GDM1 (cell line): ENCODE measurements at regions not wholly inside any gene's neighbourhood (a gene's known extent, or its start where the extent isn't known, plus 50 kb on each side); places are given as distances from the start of the nearest gene placed in this dataset.

Experiments
- DNase-seq: peaks from one replicate; lab custom pipeline; 2025; lab: John Stamatoyannopoulos, UW

DNA sequence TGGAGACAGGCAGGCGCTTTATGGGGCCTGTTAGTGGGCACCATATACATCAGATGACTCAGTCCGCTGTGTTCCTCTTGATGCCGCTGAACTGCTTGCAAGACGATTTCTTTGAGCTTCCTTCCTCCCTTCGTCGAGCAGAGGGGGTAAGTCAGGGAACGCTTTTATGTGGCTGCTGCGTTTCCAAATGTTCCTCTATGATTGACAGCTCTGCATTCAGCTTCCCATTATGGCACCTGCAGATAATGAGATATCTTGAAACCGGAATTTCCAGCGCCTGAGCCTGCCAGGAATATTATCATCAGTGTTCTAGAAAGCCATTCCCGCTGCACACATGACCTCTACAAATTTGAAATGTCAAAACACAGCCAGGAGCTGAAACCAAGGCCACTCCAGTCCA lies 257.0 kb downstream of the TSHZ3 start:
- no peak for DNase-seq

- DNase-seq = no peak
Observed at GRCh38 chr19:31089681-31090080, 259.6 kb downstream of the TSHZ3 start.

GRCh38 chr19:31085125-31085524 lies 264.1 kb downstream of the TSHZ3 start:
- DNase-seq = no peak

DNA sequence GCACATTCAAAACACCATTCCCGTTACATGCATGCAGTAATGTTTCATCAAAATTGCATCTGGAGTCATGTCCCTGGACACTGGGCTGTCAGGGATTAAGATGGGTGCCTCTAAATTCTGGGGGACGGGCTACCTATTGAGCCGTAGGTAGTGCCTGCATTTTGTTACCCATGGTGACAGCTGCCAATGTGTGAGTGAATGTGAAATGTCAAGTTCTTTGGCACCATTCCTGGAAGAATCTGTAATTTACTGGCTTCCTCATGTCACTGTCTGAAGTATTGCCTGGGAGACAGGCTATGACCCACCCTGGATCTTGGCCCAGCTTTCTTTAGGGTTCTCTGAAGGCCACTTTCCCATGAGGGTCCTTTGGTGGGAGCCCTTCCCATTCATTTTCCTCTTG lies 266.1 kb downstream of the TSHZ3 start:
- DNase-seq = no peak

DNA sequence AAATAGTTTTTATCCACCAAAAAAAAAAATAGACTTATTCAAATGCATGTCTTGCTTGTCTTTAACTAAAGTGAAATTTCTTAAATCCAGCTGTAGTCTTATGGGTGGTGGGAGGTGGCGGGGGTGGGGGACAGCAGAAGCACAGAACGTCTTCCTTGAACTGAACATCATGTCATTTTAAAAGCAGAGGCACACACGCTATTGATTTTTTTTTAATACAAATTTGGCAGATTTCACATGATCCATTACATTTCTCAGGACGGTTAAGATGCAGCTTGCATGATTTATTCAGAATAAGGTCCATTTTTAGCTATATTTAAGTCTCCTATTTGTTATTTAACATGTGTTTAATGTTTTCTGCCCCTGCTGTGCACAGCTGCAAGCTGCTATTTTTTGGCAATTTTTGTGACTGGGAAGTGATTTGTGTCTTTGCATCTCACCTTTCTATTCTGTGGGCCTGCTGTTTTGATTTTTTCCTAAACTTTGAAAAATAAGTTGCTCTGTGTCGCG lies 274.0 kb downstream of the TSHZ3 start:
- DNase-seq = no peak

DNA sequence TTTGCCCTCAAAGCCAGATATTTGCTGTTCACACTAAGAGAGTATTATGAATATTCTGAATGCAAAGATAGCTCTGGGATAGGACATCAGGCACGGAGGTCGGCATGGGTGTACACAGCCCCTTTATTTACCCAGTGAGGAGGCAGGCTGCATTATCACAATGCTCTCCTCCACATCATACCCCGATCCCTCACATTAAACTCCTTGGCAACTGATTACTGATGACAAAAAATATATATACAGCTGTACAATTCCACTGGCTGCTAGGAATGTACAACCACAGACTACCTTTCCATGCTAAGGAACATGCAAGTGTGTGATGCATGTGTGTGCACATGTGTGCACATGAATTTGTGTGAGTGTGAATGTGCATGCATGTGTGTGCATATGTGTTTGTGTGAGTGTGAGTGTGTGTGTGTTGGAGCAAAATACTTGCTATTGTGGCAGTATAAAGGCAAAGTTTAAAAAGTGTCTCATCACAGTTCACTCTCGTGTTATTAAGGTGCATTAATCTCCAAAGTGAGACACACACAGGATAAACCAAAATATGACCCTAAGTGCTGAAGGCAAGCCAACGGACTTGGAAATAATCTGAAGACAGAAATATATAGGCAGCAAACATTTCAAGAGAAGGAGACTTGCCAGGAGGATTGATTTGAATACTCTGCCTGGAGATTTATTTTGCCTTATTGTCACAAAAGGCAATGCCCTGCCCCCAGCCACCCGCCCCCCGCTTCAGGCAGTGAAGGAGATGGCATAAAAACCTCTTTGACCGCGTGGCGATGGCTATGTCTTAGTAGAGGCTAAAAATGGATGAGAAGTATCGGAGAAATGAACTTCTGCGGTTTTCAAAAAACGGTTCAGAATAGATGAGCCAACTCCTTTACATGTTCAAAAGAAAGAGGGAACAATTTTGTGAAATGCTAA lies 274.8 kb downstream of the TSHZ3 start:
- DNase-seq = no peak

GRCh38 chr19:31073485-31074198 lies 275.6 kb downstream of the TSHZ3 start:
- DNase-seq = no peak

GRCh38 chr19:31072451-31072850 lies 276.8 kb downstream of the TSHZ3 start:
- no peak for DNase-seq

GRCh38 chr19:31071136-31071855 lies 277.9 kb downstream of the TSHZ3 start:
- DNase-seq = no peak

GRCh38 chr19:31070146-31071065 lies 278.8 kb downstream of the TSHZ3 start:
- no peak for DNase-seq

DNA sequence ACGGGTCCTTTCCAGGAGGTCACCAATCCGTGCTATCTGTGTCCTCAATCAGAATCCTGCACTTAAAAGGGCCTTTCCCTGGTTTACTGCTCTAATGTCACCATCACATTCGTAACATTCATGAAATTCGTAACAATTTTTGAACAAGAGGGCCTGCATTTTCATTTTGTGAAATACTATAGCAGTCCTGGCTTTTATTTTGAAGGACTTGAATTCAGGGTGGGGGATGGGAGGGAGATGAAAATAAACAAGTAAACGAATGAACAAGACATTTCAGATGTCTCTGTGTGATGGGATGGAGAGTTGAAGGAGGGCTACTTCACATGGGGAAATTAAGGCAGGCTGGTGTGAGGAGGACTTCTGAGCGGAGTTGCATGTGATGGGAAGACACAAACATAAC lies 281.0 kb downstream of the TSHZ3 start:
- DNase-seq = no peak

- DNase-seq = no peak
Observed at GRCh38 chr19:31066385-31066784, 282.9 kb downstream of the TSHZ3 start.

DNA sequence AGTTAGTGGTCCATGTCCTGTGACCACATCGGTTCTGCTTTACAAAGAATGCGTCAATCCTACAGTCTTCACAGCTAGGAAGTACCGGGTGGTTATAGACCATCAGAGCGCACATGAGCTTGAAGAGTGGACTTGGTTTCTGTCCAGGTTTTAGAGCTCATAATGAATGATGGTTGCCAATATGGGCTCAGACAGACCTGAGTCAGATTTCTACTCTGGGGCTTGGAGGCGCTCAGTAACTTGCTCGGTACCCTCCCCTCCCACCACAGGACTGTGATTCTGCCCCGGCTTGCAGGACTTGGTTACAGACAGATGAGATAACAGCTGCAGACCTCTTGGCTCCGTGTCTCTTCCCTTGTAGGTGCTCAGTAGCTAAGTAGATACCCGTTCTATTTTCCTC lies 284.7 kb downstream of the TSHZ3 start:
- DNase-seq = no peak

DNA sequence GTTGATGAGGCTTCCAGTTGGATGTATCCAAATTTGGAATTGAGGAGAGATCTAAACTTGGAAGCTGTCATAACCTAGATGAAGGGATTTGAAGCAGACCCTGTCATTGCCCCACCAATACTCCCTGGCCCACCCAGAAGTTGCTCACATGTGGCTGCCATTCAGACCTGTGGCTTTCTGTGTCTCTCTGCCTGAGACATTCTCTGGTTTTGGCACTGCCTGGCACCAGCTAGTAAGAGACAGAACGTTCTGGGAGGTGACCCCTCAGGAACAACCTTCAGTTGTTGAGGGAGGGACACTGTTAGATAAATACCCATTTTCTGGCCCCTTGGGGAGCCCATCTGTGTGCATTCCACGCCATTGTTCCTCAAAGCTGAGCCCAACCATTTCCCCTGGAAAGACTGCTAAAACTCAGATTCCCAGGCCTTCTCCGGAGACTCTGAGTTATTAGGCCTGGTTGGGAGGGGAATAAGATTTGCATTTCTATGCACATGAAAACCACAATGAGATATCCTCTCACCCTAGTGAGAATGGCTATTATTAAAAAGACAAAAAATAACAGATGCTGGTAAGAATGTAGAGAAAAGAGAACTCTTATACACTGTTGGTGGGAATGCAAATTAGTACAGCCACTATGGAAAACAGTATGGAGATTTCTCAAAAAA lies 290.4 kb downstream of the TSHZ3 start:
- DNase-seq = no peak

DNA sequence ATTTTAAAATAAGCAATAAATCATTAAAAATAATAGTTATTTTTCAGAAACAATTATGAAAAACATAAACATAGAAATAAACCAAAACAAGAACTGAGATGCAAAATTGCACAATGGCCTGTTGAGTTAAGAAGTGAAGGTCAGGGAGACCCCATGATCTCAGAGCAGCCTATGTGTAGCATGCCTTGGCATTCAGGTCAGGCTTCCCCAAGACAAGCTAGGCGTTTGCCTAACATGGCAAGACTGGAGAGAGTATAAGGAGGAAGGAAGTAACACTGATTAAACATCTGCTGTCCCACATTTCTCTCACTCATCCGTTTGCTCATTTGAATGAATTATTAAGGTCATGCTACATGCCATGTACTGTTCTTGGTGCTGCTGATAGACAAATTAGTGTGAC lies 291.8 kb downstream of the TSHZ3 start:
- no peak for DNase-seq

GRCh38 chr19:31055454-31055853 lies 293.8 kb downstream of the TSHZ3 start:
- no peak for DNase-seq

DNA sequence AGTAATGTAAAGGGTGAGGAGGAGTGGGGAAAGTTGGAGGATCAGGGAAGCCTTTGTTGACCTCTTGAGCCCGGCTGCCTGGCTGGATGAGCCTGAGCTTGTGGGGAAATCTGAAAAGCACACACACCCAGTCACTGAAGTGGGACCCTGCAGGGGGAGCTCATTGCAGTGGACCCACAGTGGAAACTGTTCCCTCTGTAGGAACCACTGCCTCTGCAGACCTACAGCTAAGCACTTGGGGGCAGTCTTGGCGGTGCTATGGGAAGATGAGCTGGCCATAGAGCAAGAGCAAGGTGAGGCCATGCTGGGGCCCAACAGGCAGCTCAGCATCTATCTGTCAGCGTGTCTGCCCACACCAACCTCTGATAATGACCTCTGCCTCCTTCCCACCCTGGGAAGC lies 294.8 kb downstream of the TSHZ3 start:
- DNase-seq = no peak

DNA sequence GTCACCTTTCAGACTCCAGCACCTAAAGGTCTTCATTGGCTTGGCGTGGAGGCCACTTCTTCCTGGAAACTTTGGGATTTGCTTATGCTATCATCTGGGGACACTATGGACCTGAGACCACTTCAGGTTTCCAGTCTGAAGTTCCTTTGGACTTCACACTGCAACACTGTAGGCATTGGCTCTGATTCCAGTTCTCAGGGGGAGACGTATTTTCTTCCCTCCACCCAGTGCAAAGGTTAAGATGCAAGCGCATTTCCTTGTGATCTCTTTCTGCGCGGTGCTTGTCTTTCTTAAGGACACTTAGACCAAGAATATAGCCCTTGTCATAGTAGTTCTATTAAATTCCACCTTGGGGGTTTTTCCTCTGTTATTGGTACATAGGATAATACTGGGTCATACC lies 299.8 kb downstream of the TSHZ3 start:
- no peak for DNase-seq

- no peak for DNase-seq
Observed at GRCh38 chr19:31046024-31046423, 303.2 kb downstream of the TSHZ3 start.

DNA sequence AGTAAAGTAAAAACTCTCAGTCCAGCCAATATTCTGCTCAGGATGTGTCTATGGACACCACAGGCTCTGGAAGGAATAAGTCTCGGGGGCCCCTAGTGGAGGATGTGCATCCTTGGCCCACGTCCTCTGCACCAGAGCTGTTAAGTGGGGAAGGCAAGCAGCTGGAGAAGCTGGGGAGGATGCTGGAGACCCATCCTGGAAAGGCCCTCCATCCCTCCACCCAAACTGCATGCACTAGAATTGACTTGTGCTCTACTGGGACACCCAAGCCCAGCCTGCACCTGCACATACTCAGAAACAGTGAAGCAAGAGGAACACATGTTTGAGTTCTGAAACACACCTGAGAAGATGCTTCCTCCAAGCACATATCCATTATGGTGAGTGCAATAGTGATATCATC lies 307.8 kb downstream of the TSHZ3 start:
- DNase-seq = no peak

DNA sequence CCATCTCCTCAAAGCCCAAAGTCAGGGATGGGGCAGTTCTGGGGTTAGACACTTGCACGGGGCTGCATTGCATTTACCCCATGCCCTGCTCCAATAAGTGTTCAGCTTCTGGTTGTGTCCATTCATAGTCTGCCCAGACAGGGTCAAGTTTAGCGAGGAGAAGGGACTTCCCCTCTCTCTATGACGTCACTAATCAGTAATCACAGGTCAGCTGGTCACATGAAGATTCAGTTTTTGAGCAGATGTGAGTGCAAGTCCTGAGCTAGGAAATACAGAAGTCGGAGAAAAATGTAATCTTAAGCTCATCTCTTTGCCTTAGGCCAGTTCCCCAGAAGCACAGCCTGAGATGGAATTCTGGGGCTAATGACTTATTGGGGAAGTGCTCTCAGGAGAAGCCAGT lies 310.1 kb downstream of the TSHZ3 start:
- no peak for DNase-seq
